Bronchial epithelial cell (primary cell): ENCODE measurements at regions not wholly inside any gene's neighbourhood (a gene's known extent, or its start where the extent isn't known, plus 50 kb on each side); places are given as distances from the start of the nearest gene placed in this dataset.

ENCODE experiments used
- DNase-seq: peaks from one replicate; pipeline ENCODE4 v3.0.0-alpha.2; 2010; ENCODE audit warnings: low read depth
- FAIRE-seq: peaks from 2 replicates; lab custom pipeline; 2011; peaks lifted over from hg19 to GRCh38; lab: Jason Lieb, UNC
- H3K27me3 ChIP-seq: 2 replicates; pipeline ENCODE4 v1.5.1; 2011; ENCODE audit warnings: low read length; ENCODE audit not compliant: control insufficient read depth, insufficient read depth
- H3K36me3 ChIP-seq: 2 replicates; pipeline ENCODE4 v1.5.1; 2011; ENCODE audit warnings: low read length; ENCODE audit not compliant: control insufficient read depth, insufficient read depth
- H3K4me3 ChIP-seq: 2 replicates; pipeline ENCODE4 v1.5.1; 2011; ENCODE audit warnings: mild to moderate bottlenecking, low read depth, low read length, control low read depth
- TF ChIP-seq, protein P1 (sequence below): IDR thresholded peaks from 2 replicates; pipeline ENCODE4 v1.5.1; 2011; ENCODE audit warnings: mild to moderate bottlenecking, moderate library complexity, low read length, control low read depth, inconsistent platforms; ENCODE audit not compliant: insufficient read depth, severe bottlenecking

DNA sequence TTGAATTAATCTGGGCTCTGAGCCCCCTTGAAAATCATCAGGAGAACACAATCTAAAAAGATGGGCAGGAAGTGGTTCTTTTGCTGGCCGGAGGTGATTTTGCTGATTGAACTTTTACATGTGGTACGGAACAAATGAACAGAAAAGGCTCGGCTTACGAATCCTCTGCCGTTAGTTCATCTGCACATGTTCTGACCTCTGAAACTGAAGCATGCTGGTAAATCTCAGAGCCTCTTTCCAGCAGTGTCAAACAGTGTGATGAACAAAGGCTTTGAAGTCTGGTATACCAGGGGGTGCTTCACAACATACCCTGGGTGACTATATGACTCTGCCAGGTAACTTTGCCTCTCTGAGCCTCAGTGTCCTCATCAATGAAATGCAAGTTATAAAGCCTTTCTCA is 194.2 kb upstream of the C1QTNF7 start:
- no peak for DNase-seq
- H3K36me3 ChIP-seq = no peaks in the 10 kb centered on the region
- H3K4me3 ChIP-seq = no peak overlapping the region
- no peak for FAIRE-seq
- TF ChIP-seq, protein P1, sequence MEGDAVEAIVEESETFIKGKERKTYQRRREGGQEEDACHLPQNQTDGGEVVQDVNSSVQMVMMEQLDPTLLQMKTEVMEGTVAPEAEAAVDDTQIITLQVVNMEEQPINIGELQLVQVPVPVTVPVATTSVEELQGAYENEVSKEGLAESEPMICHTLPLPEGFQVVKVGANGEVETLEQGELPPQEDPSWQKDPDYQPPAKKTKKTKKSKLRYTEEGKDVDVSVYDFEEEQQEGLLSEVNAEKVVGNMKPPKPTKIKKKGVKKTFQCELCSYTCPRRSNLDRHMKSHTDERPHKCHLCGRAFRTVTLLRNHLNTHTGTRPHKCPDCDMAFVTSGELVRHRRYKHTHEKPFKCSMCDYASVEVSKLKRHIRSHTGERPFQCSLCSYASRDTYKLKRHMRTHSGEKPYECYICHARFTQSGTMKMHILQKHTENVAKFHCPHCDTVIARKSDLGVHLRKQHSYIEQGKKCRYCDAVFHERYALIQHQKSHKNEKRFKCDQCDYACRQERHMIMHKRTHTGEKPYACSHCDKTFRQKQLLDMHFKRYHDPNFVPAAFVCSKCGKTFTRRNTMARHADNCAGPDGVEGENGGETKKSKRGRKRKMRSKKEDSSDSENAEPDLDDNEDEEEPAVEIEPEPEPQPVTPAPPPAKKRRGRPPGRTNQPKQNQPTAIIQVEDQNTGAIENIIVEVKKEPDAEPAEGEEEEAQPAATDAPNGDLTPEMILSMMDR = no peak
- H3K27me3 ChIP-seq = peaks cover 5% of the 10 kb centered on the region

DNA sequence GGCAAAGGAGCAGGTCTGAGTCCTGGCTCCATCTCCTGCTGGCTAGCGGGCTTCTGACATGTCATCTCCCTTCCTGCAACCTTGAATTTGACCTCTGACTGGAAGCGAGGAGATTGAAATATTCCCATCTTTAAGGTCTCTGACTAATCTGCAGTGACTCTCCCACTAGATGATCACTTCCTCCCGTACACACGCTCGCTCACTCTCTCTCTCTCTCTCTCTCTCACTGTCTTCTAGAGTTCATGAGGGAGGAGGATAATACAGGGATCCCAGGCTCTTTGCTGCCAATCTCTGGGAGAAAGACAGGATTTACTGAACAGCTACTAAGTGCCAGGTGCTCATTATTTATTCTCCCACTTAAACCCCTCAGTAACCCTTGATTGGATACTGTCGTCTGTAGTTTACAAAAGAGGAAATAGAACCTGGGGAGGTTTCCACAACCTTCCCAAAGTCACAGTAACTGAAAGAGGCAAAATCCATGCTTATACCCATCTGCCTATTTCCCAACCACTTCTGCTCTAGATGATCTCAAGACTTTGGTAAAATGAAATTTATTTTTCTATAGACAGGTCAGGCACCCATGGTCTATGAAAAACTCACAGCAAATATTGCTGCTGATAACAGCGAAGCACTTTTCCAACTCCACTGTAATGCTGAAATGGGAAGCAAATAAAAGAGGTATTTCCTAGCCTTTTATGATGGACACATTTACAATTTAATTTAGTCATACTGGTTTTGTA is 193.5 kb upstream of the C1QTNF7 start:
- TF ChIP-seq, protein P1 = no peak
- no peaks in the 10 kb centered on the region for H3K36me3 ChIP-seq
- FAIRE-seq (no peak), DNase-seq (peak; percentile 67)
- peaks cover 5% of the 10 kb centered on the region for H3K27me3 ChIP-seq
- no peak overlapping the region for H3K4me3 ChIP-seq

DNA sequence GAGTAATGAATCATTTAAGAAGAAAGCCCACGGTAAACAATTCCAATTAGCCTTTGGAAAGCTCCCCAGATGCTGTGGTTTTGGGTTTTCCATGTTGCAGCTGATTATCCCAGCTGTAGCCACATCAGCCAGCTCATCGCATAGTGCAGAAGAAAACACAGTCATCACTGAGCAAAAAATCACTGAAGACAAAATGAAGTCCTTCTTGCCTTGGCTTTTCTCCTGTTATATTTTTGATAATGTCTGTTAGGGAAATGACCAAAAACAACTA is 193.0 kb upstream of the C1QTNF7 start:
- H3K36me3 ChIP-seq = no peaks in the 10 kb centered on the region
- DNase-seq = peak; percentile 93
- no peak overlapping the region for H3K4me3 ChIP-seq
- TF ChIP-seq, protein P1 = no peak
- H3K27me3 ChIP-seq = peaks cover 5% of the 10 kb centered on the region
- FAIRE-seq = no peak

DNA sequence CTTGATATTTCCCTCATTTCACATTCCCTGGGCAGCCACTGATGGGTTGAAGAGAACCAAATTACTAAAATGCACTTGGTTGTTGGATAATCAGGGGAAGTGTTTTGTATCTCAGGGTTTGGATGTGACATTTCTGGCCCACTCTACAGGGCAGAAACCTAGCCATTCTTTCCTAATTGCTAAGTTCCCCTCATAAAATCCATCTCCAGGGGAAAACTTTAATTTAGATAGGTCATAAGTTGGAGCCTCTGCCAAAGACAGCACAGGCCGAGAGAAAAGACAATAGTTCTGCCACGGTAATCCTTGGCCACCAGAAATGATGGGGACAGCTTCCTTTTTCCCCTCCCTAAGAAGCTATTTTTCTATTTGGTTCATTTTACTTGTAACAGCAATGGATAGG is 192.7 kb upstream of the C1QTNF7 start:
- TF ChIP-seq, protein P1 = no peak
- FAIRE-seq = no peak
- DNase-seq = no peak

DNA sequence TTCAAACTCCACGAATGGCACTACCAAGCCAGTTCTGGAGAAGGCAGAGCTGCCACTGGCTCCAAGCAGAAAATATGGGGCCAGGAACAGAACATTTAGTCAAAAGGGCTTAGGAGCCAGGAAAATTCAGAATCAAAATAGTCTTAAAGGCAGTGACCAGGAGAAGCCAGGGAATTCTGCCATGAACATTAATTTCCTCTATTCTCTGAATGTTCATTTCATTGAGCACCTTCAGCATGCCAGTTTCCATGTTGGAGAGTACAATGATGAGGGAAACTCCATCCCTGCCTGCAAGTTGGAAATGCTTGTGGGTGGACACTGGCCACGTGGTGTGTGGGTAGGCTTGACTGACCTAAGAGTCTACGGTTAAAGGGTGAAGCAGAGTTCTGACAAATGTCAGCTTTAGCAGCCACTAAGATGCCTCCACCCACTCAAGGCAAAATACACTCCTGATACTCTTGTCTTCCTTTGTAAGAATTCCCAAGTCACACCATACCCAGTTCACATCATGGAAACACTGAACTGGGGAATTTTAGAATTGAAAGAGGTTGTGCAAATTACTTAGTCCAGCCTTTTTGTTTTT is 190.1 kb upstream of the C1QTNF7 start:
- H3K27me3 ChIP-seq = peaks cover 5% of the 10 kb centered on the region
- TF ChIP-seq, protein P1 = no peak
- H3K4me3 ChIP-seq = no peak overlapping the region
- FAIRE-seq (no peak), DNase-seq (no peak)
- no peaks in the 10 kb centered on the region for H3K36me3 ChIP-seq

More for the DNA sequence above, 192.7 kb upstream of the C1QTNF7 start:
- H3K4me3 ChIP-seq = no peak overlapping the region
- H3K36me3 ChIP-seq = no peaks in the 10 kb centered on the region
- peaks cover 5% of the 10 kb centered on the region for H3K27me3 ChIP-seq
